RWPE2 (cell line): ENCODE measurements at regions not wholly inside any gene's neighbourhood (a gene's known extent, or its start where the extent isn't known, plus 50 kb on each side); places are given as distances from the start of the nearest gene placed in this dataset.

Experiments used
- ATAC-seq: fragments of 200-7000 bp; cut with Tn5 transposase; 3 replicates; pipeline ENCODE4 v1.9.1; 2021; ENCODE audit warnings: low read depth
- DNase-seq: peaks from one replicate; pipeline ENCODE4 v3.0.0-alpha.2; 2020; ENCODE audit warnings: low spot score
- H3K27ac ChIP-seq: fragments of 450-650 bp; 2 replicates; pipeline ENCODE4 v1.5.1; 2017; ENCODE audit warnings: mild to moderate bottlenecking; ENCODE audit not compliant: poor library complexity, severe bottlenecking
- H3K27me3 ChIP-seq: fragments of 250-450 bp; sonication (Bioruptor Pico); 2 replicates; pipeline ENCODE4 v1.5.1; 2021; ENCODE audit warnings: mild to moderate bottlenecking, moderate library complexity; ENCODE audit not compliant: insufficient read depth, poor library complexity, severe bottlenecking
- H3K36me3 ChIP-seq: fragments of 250-450 bp; sonication (Bioruptor Pico); 2 replicates; pipeline ENCODE4 v1.5.1; 2020; ENCODE audit warnings: low read depth, mild to moderate bottlenecking, moderate library complexity
- H3K4me1 ChIP-seq: fragments of 250-450 bp; sonication (Bioruptor Pico); 2 replicates; pipeline ENCODE4 v1.5.1; 2021; ENCODE audit warnings: mild to moderate bottlenecking, moderate library complexity; ENCODE audit not compliant: insufficient read depth, poor library complexity, severe bottlenecking
- H3K4me3 ChIP-seq: fragments of 250-450 bp; sonication (Bioruptor Pico); 2 replicates; pipeline ENCODE4 v1.5.1; 2021; ENCODE audit warnings: mild to moderate bottlenecking, moderate library complexity; ENCODE audit not compliant: severe bottlenecking
- H3K9me3 ChIP-seq: fragments of 250-450 bp; sonication (Bioruptor Pico); 2 replicates; pipeline ENCODE4 v1.5.1; 2021; ENCODE audit warnings: mild to moderate bottlenecking, moderate library complexity; ENCODE audit not compliant: severe bottlenecking
- CTCF ChIP-seq: fragments of 450-650 bp; IDR thresholded peaks from one replicate; pipeline ENCODE4 v1.5.1; 2017; ENCODE audit warnings: mild to moderate bottlenecking, moderate library complexity; ENCODE audit not compliant: poor library complexity, severe bottlenecking

GRCh38 chr11:13851691-13852090 is 110.8 kb upstream of the SPON1 start:
- Histone ChIP-seq H3K27me3 (peaks cover 37% of the 10 kb centered on the region), H3K36me3 (no peaks in the 10 kb centered on the region), H3K4me3 (no peak overlapping the region), H3K27ac (no peak overlapping the region), H3K9me3 (no peaks in the 10 kb centered on the region), H3K4me1 (no peaks in the 10 kb centered on the region)
- ATAC-seq (no peak), DNase-seq (no peak)
- TF ChIP-seq CTCF, result no peak

GRCh38 chr11:13852481-13852880 is 110.0 kb upstream of the SPON1 start:
- ATAC-seq (no peak), DNase-seq (no peak)
- Histone ChIP-seq H3K4me3 (no peak overlapping the region), H3K9me3 (no peaks in the 10 kb centered on the region), H3K27ac (no peak overlapping the region), H3K4me1 (no peaks in the 10 kb centered on the region), H3K36me3 (no peaks in the 10 kb centered on the region), H3K27me3 (peaks cover 37% of the 10 kb centered on the region)
- no peak for TF ChIP-seq CTCF

- no peak for ATAC-seq
- Histone ChIP-seq H3K4me1 (no peaks in the 10 kb centered on the region), H3K4me3 (no peak overlapping the region), H3K27ac (no peak overlapping the region), H3K36me3 (no peaks in the 10 kb centered on the region), H3K9me3 (no peaks in the 10 kb centered on the region), H3K27me3 (peaks cover 4% of the 10 kb centered on the region)
- TF ChIP-seq CTCF, result no peak
- no peak for DNase-seq
Measured at GRCh38 chr11:13857828-13858227, 104.7 kb upstream of the SPON1 start.

- no peaks in the 10 kb centered on the region for H3K36me3 ChIP-seq
- H3K27ac ChIP-seq, result no peak overlapping the region
- no peaks in the 10 kb centered on the region for H3K9me3 ChIP-seq
- DNase-seq, result no peak
- H3K4me1 ChIP-seq, result no peaks in the 10 kb centered on the region
- ATAC-seq, result no peak
- no peak overlapping the region for H3K4me3 ChIP-seq
- TF ChIP-seq CTCF, result no peak
- H3K27me3 ChIP-seq, result peaks cover 6% of the 10 kb centered on the region
Measured at GRCh38 chr11:13859892-13860291, 102.6 kb upstream of the SPON1 start.

GRCh38 chr11:13861411-13861810 is 101.1 kb upstream of the SPON1 start:
- Histone ChIP-seq H3K27ac (no peak overlapping the region), H3K4me1 (no peaks in the 10 kb centered on the region), H3K36me3 (no peaks in the 10 kb centered on the region), H3K4me3 (no peak overlapping the region), H3K27me3 (peaks cover 4% of the 10 kb centered on the region), H3K9me3 (no peaks in the 10 kb centered on the region)
- ATAC-seq (no peak), DNase-seq (no peak)
- no peak for TF ChIP-seq CTCF
